GM12865 (cell line): ENCODE measurements at regions not wholly inside any gene's neighbourhood (a gene's known extent, or its start where the extent isn't known, plus 50 kb on each side); places are given as distances from the start of the nearest gene placed in this dataset.
"Not testable (repeated sequence)": the region's sequence is repeated elsewhere in the genome, so short reads cannot be mapped to it uniquely, and the experiment has no call there.

Experiments used
- DNase-seq: peaks from one replicate; pipeline ENCODE4 v3.0.0; 2010; ENCODE audit warnings: low read depth
- H3K4me3 ChIP-seq: 2 replicates; pipeline ENCODE4 v1.5.1; 2011; ENCODE audit warnings: mild to moderate bottlenecking, low read depth, low read length, control low read depth
- TF ChIP-seq, protein P1 (sequence below): IDR thresholded peaks from 2 replicates; pipeline ENCODE4 v1.5.1; 2011; ENCODE audit warnings: low read length, control low read depth, low read depth, inconsistent platforms; ENCODE audit not compliant: insufficient read depth; ENCODE audit errors: missing control alignments

- DNase-seq, result no peak
- H3K4me3 ChIP-seq, result no peak overlapping the region
- TF ChIP-seq, protein P1, sequence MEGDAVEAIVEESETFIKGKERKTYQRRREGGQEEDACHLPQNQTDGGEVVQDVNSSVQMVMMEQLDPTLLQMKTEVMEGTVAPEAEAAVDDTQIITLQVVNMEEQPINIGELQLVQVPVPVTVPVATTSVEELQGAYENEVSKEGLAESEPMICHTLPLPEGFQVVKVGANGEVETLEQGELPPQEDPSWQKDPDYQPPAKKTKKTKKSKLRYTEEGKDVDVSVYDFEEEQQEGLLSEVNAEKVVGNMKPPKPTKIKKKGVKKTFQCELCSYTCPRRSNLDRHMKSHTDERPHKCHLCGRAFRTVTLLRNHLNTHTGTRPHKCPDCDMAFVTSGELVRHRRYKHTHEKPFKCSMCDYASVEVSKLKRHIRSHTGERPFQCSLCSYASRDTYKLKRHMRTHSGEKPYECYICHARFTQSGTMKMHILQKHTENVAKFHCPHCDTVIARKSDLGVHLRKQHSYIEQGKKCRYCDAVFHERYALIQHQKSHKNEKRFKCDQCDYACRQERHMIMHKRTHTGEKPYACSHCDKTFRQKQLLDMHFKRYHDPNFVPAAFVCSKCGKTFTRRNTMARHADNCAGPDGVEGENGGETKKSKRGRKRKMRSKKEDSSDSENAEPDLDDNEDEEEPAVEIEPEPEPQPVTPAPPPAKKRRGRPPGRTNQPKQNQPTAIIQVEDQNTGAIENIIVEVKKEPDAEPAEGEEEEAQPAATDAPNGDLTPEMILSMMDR, result no peak
Observed at GRCh38 chr14:30240685-30241084, 313.0 kb upstream of the PRKD1 start.

DNA sequence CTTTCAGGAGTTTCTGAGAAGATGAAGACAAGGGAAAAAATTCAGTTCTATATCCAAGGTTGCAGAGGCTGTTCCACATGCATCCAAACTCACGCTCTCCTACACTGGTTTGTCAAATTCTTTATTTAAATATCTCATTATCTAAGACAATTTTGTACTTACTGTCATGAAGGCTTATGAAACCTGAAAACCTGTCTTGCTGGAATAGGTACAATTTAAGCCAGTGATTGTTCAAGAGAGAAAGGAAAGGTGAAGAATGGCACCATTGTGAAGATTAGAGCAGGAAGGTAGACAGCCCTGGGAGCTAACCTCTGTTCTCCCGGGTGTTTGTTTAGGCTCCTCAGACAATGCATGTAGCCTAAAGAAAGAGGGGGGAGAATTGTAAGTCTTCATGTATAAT lies 315.1 kb upstream of the PRKD1 start:
- TF ChIP-seq, protein P1, result no peak
- no peak for DNase-seq
- H3K4me3 ChIP-seq, result no peak overlapping the region

DNA sequence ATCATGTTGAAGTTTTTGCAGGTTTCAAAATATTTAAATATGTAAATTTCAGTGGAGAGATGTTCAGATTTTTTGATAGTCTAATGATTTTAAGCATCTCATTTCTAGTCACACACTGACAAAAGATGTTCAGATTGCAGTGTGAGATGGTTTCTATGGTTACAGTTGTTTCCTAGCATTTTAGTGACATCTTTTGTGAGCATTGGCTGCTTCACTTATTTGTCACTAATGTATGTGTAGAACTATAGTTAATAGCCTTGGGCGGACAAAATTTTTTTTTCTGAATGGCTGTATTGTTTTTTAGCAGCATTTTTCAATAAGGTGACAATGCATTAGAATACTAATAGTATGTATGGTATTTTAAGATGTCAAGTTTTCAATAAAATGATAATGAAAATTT lies 315.6 kb upstream of the PRKD1 start:
- TF ChIP-seq, protein P1, result no peak
- DNase-seq, result no peak
- no peak overlapping the region for H3K4me3 ChIP-seq

DNA sequence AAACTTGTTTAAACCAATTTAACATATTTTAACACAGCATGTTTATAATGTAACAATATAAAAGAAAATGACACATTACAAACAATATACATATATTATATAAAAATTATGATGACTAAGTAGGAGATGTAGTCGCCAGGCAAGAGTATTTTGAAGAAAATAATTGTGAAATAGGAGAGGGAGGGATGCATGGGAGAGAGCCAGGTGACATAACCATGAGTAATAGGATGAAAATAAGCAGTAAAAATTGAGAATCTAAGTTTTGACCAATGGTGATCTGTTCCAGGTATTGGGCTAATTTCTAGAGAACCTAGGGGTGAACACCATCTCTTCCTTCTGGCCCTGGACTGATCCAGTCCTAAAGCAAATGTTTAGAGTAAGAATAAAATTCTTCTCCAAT lies 315.2 kb upstream of the G2E3 start:
- no peak for DNase-seq
- TF ChIP-seq, protein P1, result no peak
- H3K4me3 ChIP-seq, result no peak overlapping the region

GRCh38 chr14:30244348-30244747 lies 314.6 kb upstream of the G2E3 start:
- DNase-seq, H3K4me3 ChIP-seq: not testable (repeated sequence)

DNA sequence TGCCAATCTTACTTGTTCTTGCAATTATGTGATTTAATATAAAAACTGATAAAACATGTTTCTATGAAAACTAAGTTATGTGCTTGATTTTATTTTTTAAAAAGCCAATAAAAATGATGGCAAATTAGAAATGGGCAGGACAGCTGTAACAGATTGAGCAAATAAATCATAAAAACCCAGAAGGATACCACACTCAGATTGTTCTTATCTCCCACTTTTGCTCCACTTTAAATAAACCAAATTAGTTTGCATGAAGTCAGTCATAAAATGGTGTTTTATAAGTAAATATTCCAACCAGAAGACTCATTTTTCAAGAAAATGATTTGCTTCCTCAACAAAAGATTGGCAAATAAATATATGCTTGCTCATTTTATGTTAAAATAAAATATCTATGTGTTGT lies 307.9 kb upstream of the G2E3 start:
- H3K4me3 ChIP-seq, result no peak overlapping the region
- TF ChIP-seq, protein P1, result no peak
- no peak for DNase-seq

GRCh38 chr14:30251557-30252100 lies 307.3 kb upstream of the G2E3 start:
- no peak for DNase-seq
- TF ChIP-seq, protein P1, result no peak
- H3K4me3 ChIP-seq, result no peak overlapping the region
